Stimulated activated CD4-positive, alpha-beta T cell treated with anti-CD3 and anti-CD28 coated beads, Interleukin-4, amount 100 ng/mL, for 24 hours (primary cell): ENCODE measurements at regions not wholly inside any gene's neighbourhood (a gene's known extent, or its start where the extent isn't known, plus 50 kb on each side); places are given as distances from the start of the nearest gene placed in this dataset.
"Not testable (repeated sequence)": the region's sequence is repeated elsewhere in the genome, so short reads cannot be mapped to it uniquely, and the experiment has no call there.

Experiments
- DNase-seq: peaks from one replicate; pipeline ENCODE4 v3.0.0-alpha.2; 2020

DNA sequence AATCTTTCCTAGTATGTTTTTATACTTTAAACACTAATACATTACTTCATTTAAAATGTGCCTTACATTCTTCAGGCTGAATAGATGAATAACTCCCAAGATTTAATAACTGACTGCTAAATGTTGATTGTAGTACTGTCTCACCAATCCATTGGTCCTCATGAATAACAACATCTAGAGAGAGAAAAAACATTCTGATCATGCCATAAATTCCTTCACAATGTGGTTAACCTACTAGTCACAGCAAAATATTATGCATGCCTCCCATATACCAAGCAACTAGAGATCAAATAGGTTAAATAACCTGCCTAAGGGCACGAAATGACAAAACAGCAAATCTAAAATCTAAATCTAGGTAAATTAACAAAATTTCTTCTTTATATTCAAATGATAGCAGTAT is 66.2 kb downstream of the SYT15 start:
- not testable (repeated sequence) for DNase-seq

DNA sequence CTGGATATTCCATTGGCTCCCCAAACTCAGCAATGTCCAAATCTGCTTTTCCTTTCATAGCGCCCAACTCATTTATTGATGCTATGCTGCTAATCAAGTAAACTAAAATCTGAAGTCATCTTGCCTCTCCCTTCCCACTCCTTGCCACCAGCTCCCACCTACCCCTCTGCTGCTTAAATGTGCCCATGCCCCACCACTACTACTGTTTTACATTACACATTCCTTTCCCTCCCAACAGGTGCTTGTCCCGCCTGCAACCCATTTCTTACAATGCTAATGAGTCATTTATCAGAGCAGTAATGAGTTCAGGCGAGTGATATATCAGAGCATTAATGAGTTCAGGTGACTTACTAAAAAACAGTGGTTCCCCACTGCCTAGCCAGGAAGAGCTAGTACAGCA is 67.2 kb downstream of the SYT15 start:
- DNase-seq, result not testable (repeated sequence)

DNA sequence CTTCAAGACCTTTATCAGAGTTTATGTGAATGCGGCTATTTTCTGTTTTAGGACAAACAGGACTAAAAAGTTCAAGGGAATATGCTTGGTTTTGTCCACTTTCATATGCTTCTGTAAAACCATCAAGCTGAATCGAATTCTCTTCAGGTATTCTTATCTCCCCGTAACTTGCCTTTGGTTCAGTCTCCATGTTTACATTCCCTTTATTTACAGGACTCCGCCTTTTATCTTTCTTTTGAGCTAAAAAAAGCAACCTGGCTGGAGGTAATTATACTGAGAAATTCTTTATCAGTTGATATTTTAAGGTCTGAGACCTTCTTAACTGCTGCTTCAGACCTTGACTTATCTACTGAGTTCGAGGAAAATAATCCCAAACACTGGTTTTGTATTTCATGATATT is 72.0 kb downstream of the SYT15 start:
- DNase-seq, result not testable (repeated sequence)

DNA sequence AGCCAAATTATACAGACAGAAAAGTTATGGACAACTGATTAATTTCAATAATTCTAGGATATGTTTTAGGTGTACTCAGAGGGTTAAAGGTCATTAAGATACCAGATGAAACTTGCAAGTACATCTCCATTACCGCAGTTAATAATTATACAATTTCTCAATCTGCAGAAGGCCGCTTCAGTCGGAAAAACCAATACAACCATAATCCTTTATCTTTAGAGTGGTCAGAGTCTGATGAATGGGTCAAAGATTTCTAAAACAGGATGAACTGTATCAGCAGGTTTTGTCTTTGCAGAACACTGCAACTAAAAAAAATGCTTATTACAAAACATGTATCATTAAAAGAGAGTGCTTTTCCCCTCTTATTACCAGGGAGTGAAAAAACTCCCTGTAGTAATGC is 78.5 kb downstream of the SYT15 start:
- DNase-seq, result not testable (repeated sequence)

DNA sequence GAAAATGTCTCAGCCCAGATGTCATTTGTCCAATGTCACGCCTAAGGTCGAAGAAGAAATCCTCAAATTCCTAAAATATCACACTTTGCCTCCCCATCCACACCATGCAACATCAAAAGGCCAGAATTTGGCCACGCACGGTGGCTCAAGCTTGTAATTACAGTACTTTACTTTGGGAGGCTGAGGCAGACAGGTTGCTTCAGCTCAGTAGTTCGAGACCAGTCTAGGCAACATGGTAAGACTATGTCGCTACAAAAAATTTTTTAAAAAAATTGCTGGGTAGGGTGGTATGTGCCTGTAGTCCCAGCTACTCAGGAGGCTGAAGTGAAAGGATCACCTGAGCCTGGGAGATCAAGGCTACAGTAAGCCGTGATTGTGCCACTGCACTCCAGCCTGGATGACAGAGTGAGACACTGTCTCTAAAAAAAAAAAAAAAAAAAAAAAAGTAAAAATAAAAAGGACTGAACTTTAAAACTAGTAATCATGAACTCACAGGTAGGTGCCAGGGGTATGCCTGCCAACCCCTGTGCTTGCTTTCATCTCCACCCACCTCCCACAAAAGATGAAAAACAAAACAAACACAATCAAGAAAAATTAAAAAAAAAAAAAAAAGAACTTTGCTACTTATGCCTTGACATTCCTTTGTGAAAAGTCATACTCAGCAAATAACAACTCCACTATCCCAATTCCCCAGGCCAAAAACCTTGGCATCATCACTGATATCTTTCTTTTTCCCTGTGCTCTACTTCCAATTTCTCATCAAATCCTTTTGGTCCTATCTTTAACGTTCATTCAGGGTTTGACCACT is 81.3 kb downstream of the SYT15 start:
- DNase-seq, result not testable (repeated sequence)

DNA sequence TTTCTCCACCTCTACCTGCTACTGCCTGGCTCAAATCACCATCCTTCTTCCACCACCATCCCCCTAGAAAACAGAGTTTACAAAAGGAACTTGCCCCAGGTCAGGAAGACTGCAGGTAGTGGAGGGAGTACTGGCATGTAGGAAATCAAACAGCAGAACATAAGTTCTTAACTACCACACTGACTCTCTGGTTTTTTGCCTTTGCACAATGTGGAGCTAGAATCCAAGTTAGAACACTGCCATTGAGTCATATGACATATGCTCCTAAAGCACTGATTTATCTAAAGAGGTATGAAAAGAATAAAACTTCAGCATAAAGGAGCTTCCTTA is 81.9 kb downstream of the SYT15 start:
- not testable (repeated sequence) for DNase-seq

DNA sequence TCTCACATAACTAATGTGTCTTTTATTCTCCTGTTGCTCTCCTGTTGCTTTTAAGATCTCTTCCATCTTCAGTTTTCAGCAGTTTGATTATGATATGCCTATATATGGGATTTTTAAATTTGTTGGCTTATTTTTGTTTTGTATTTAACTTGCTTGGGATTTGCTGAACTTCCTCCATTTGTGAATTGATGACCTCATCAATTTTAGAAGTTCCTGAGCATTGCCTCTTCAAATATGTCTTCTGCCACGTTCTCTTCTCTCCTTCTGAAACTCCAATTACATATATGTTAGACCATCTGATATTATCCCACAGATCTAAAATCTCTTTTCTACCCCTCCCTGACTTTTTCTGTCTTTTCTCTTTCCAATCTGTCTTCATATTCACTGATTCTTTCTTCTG is 86.6 kb downstream of the SYT15 start:
- DNase-seq, result not testable (repeated sequence)

DNA sequence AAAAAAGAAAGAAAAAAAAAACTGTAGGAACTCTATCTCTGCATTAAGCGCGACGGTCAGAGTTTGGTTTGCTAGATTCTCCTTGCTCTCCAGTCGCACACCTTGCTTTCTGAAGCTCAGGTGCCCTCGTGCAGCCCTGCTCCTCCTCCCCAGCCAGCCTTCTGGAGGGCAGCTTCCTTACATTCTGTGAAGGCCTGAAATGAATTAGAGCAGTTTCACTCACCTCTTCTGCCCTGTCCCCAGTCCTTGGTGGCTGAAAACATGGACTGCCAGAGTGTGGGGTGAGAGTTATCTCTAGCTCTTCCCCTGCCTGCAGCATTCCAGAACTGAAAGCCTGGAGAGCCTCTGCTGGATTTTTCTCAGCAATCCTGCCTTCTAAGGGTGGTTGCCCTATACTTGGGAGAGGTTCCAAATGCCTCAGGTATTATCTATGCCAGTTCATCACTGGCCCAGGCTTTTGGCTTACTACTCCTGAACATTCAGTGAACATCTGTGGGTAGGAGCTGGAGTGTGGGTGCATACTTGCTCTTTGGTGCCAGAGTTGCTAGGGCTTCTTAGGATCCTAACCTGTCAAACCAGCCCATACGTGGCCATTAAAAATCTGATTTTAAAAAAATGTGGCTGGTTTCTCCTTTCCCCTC is 89.5 kb downstream of the SYT15 start:
- not testable (repeated sequence) for DNase-seq

DNA sequence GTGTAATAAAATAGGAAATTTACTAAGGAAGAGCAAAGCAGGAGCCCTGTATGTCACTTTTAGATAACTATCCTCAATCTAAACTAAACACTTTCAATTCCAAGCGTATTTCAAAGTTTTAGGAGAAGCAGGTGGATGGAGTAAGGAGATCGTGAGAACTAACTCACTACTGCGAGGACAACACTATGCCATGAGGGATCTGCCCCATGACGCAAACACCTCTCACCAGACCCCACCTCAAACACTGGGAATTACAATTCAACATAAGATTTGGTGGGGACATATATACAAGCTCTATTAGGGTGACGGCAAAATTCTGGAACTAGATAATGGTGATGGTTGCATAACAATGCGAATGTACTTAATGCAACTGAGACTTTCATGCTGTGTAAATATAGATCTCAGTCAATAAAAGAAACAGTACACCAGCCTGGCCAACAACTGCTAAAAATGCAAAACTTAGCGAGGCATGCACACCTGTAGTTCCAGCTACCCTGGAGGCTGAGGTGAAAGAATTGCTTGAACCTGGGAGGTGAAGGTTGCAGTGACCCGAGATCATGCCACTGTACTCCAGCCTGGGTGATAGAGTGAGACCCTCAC is 99.0 kb downstream of the SYT15 start:
- not testable (repeated sequence) for DNase-seq

DNA sequence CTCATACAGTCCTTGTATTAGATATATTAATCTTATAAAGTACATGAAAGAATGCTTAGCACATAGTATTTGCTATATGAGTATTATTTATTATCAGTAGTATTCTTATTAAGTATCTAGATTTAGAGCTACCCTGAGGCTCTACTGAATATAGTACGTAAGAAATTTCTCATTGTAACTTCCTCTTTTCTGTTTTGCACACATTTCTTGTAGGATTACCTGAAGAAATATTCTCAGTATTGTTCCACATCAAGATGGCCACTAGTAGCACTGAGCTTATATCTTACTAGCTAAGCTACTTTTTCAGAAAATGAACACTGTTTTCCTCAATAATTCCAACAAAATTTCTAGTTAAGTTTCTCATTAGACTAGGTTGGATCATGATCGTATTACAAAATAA is 112.5 kb downstream of the SYT15 start:
- not testable (repeated sequence) for DNase-seq

DNA sequence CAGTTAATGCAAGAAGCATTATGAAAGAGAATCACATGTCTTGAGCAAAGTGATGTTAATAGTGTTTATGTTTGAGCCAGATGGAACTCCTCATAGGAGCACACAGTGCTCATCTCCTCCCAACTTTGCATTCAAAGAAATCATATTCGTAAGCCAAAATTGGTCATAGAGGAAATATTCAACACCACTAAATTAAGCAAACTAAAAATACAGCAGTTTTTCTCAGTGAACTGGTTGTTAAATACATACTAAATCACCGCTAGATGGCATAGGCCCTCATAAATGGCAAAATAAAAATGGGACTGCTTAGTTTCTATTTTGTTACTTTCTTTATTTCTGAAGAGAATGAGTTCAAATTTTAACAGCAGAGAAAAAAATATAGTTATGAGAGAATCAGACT is 114.3 kb downstream of the SYT15 start:
- not testable (repeated sequence) for DNase-seq

DNA sequence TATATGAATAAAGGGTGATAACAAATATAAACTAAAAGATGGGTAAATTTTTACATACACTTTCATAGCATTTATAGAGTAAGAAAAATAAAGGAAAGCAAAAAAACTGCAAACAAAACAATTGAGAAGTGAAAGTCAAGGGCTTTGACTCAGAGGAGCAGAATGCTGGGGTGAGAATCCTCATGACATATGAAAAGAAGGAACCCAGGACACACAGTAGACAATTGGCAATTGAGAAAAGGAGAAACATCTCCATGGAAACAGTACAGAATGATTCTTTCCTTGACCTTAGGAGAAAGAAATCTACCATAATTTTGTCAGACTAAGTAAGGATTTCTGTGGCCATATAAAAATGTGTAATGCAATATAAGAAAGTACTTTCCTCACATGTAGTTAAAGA is 138.3 kb downstream of the SYT15 start:
- not testable (repeated sequence) for DNase-seq

DNA sequence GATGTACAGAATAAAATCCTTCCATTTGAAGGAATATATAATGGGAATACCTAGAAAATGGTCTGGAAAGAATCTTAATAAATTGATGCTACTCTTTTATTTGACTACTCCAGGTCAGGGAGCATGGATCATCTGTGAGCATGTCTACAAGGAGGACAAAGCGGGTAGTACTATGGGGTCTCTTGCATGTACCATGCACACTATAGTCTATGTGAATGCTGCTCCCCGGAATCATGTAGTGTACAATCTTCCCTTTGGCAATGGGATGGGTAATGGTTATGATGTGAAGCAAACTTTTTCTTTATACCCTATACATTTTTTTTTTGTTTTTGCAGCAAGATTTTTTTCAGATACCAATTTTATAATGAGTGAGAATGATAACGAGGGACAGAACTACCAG is 139.1 kb downstream of the SYT15 start:
- DNase-seq, result not testable (repeated sequence)

DNA sequence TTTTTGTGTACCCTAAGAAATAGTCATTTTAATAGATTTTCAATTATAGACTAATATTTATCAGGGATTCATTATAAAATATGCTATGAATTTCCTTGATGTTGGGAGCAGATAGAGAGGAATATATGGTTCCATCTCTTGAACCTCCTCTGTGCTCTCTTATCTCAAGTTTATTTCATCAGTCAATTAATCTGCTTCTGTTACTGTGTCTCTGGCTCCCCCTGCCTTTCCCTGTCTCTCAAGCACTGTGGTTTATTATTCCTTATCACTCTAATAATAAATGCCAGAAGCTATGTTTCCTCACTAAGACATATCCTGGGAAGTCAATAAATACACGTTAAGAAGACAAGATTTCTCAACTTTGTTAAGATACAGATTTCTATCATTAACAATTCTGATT is 141.5 kb downstream of the SYT15 start:
- DNase-seq, result not testable (repeated sequence)

DNA sequence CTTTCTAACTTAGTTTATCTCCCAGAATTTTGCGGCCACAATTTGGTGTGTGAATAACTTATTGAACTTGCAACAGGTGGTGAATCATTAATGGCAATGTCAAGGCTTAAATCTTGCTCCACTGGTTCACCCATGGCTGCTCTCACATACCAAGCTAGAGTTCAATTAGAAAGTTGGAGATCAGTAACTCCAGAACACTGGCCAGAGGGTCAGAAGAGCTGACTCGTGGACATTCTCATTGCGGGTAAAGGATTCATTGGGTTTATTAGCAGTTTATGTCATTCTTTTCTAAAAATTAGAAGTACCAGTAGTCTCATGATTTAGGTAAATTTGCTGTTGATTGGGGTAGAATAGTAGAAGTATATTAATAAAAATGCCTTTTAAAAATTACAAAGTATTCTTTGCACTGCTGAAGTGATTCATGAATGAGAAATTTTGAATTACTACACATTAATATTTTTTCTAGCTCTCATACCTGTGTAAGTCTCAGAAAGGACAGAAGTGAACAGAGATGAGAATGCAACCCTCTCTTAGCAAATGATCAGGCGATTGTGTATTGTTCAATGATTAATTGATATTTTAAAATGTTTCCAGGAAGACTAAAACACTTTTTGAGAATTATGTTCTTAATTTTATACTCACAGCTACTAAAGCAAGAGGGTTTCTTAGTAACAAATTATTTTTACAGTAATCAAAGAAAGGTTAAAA is 142.0 kb downstream of the SYT15 start:
- not testable (repeated sequence) for DNase-seq

DNA sequence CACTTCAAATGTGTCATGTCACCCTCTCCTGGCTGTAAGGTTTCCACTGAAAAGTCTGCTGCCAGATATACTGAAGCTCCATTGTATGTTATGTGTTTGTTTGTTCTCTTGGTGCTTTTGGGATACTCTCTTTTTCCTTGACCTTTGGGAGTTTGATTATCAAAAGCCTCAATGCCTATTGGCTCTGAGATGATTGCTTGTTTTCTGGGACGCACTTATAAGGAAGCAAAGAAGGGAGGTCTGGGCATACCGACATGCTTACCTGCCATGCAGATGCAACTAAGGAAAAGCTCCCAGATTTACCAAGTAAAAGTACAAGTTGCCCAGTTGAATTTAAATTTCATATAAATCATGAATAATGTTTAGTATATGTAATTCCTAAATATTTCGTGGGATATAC is 145.3 kb downstream of the SYT15 start:
- DNase-seq, result not testable (repeated sequence)

DNA sequence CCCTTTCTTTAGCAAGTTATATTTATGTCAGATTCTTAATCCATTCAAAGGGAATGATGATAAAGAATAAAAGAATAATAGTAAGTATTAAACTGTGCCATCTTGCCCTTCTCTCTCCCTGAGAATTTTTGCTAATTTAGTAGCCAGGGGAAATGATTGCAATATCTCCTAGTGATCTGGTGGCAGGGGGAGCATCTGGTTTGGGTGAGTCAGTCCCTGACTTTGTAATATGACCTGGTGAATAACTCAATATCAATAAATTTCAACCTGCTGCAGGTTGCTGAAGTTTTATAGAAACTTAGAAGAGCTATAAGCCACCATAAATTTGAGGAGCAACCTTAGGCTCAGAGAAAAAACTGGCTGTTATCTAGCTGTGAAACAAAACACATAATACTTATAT is 149.4 kb downstream of the SYT15 start:
- not testable (repeated sequence) for DNase-seq

DNA sequence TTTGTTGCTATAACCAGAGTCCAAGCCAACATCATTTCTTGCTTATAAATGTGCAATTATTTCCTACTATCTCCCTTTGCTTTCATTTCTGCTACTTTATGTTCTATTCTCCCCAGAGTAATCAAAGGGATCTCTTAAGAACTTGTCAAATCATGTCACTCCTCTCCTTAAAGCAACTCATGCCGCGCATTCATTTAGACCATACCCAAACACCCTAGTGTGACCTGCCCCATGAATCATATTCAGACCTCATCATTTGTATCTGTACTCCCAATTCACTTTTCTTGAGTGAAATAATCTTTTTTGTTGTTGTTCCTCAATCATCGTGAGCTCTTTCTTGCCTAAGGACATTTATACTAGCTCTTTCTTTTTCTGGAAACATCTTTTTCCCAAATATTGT is 151.8 kb downstream of the SYT15 start:
- not testable (repeated sequence) for DNase-seq

DNA sequence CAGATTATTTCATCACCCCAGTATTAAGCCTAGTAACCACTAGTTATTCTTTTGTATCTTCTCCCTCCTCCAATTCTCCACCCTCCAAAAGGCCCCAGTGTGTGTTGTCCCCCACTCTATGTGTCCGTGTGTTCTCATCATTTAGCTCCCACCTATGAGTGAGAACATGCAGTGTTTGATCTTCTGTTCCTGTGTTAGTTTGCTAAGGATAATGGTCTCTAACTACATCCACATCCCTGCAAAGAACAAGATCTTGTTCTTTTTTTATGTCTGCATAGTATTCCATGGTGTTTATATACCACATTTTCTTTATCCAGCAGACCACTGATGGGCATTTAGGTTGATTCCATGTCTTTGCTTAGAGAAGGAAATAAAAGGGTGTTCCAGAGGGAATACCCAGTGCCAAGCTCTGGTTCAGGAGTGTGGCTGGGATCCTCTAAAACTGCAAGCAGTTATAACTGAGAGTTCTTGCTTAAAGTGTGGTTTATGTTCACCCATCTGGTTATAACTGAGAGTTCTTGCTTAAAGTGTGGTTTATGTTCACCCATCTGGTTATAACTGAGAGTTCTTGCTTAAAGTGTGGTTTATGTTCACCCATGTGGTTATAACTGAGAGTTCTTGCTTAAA is 154.8 kb downstream of the SYT15 start:
- DNase-seq, result not testable (repeated sequence)

DNA sequence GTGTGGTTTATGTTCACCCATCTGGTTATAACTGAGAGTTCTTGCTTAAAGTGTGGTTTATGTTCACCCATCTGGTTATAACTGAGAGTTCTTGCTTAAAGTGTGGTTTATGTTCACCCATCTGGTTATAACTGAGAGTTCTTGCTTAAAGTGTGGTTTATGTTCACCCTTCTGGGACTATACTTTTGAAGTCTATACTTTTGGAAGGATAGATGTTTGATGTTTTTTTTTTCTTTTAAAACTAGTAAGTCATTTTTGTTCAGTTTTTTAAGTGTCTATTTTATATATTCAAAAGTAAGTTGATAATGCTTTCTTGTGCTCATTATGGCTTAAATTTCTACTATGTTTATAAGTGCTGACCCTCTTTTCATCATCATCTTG is 155.3 kb downstream of the SYT15 start:
- not testable (repeated sequence) for DNase-seq

DNA sequence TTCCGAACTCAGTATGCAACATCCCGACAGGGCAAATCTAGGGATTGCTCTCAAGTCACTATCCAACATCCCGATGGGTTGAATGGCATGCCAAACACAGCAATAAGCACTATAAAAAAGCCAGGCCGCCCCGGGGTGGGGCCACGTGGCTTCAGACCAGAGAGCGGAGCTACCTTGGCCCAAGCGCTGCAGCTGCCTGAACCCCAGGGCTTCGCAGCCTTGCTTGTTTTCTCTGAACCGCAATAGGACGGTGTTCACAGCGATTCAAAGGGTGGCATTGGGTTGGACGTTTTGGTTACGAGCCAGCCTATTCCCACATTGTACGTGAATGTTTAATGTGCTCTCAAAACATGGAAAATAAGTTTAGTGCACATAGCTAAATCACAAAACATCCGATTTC is 161.0 kb downstream of the SYT15 start:
- not testable (repeated sequence) for DNase-seq

DNA sequence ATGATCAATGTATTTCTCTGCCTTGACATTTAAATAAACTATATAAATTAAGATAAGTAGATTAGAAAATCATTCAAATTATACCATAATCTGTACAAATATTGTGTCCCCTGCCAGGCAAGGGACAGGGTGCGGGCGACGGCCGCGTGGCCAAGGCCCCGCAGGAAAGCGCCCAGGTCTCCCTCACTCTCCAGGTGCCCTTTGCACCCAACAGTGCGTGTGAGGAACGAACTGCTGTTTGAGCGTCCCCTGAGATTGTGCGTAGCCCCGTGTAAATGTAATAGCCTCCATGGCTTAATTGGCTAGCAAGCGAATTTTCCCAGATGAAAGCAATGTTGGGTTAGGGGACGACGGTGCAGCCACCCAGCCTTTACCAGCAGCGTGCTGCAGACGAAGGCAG is 161.4 kb downstream of the SYT15 start:
- not testable (repeated sequence) for DNase-seq

DNA sequence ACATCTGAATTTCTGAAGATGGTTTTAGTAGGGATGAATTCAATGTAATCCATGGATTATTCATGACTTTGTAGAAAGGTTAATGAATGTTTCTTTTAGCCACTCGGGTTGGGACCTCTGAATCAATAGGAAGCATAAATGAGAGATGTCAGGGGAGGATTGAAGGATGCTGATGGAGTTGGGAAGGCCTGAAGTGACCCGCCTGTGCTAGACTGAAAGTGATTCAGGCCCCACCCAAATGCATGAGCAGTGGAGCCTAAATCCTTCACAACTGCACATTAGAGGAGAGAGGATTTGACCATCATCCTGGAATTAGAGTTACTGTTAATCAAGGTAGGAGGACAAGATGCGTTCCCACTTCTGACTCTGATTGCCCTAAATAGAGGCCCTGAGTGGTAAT is 162.2 kb upstream of the PTPN20 start:
- DNase-seq, result not testable (repeated sequence)
